ENCODE measurements at regions not wholly inside any gene's neighbourhood (a gene's known extent, or its start where the extent isn't known, plus 50 kb on each side); places are given as distances from the start of the nearest gene placed in this dataset.
"Not testable (repeated sequence)": the region's sequence is repeated elsewhere in the genome, so short reads cannot be mapped to it uniquely, and the experiment has no call there.

DNA sequence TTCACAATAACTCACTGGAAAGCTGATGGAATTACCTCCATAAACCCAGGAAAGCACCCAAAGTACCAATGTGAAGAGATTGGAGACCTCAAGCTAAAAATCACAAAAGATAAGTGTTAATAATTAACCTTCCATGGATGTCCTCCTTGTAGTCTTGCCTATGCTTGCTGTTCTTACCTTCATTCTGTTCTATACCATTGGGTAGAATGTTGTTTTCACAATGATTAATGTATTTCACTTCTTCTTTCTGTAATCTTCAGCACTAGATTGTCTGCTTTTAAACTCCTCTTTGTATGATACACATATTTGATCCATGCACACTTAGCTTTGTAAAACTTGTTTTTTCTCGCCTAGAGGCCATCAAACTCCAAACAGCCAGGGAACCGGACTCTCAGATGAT lies 570.3 kb downstream of the RAPGEF2 start:
- no peak for DNase-seq

DNA sequence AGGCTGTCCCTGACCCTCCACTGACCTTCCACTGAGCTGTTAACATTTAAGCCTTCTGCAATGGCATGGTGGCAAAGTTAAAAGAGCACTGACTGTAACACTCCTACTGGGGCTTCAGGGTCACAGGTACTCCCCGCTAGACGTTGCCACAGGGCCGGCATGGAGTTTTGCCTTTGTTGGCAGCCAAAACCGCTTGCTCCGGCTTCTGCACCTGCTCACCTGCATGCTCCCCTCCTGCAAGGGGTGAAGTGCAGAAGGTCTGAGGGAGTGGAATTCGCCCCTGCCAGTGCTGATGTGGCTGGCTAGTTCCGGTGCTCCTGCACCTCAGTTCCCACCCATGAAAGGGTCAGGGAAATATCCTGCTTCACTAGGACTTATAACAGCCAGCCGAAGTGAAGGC lies 571.4 kb downstream of the RAPGEF2 start:
- no peak for DNase-seq

DNA sequence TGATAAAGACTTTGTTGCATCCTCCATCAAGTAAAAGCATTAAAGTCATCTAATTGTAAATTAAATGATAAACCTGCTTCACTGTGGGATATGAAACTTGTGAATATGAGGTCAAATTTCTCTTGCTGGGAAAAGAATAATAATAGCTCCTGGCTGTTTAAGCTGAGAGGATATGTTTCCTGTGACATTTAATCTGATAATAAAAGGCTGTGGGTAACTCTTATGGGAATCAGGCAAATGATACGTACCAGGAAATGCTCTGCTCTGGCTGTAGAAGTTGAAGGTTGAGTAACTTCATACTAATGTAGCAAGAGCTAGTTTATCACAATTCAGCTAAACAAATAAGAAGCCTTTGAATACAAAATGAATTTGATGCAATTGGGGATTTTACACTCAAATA lies 574.6 kb downstream of the RAPGEF2 start:
- DNase-seq, result no peak

DNA sequence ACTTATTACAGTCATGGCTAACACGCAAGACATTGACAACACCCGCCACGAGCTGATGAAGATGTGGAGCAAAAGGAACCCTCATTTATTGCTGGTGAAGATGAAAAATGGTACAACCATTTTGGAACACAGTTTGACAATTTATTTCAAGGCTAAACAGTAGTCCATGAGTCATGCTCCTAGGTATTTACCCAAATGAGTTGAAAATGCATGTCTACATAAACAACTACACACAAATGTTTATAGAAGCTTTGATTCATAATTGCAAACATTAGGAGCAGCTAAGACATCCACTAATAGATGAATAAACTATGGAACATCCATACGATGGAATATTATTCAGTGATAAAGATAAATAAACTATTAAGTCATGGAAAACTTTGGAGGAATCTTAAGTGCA lies 580.1 kb downstream of the RAPGEF2 start:
- no peak for DNase-seq

DNA sequence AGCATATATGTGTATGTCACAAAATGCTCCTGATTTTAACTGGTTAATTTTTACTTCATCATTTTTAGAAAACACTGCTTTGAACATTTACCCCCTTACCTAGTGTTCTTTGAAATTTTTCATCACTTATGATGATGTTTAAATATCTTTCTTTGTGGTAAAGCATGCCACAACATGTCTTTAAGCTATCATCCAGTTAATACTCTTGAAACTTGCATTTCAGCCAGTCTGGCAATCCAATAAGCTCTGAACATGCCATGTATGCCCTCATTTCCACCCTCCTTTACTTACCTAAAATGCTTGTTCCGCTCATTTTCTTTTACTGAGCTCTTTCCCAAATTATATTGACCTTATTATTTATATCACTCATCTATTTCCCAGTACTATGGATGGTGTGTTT lies 581.2 kb downstream of the RAPGEF2 start:
- no peak for DNase-seq

DNA sequence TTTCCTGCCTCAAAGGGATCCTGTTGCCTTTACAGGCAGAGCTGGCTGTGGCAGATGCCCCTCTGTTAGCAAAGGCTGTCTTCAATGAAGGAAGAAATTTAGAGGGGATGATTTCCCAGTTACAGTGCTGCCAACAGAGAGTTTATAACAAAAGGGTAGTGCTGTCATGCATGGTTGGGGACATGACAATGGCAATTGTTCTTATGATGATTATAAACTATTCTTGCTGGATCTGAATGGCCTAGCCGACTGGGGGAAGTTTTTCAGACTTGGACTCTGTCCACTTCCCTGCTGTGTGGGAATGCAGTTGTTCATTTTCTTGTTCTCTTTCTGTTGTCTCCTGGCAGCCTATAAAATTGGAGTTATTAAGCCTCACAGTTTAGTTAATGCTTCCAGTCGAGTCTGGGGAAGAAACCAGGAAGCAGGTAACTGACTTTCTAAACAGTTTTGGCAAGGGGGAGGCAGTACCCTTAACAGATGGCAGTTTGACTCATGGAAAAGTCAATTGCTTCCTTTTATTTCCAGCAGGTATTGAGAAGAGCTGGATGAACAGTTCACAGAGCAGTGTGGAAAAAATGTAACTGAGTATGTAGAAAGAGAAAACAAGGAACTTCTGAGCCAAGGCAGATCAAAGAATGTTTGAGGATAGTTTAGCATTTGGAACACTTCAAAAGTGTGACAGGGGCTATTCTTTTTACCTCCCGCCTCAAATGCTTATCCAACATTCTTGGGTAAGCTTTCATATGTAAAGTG lies 582.6 kb downstream of the RAPGEF2 start:
- DNase-seq, result no peak

DNA sequence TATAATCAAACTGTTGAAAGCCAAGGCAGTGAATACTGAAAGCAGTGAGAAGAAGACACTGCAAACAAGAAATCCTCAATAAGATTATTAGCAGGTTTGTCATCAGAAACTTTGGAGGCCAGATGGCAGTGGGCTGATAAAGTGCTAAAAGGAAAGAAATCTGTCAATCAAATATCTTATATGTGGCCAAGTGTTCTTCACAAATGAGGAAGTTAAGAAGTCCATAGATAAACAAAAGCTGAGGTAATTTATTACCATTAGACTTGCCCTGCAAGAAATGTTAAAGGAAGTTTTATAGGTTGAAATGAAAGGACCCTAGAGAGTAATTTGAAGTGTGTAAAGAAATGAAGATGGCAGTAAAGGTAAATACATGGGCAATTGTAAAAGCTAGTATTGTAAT lies 586.6 kb downstream of the RAPGEF2 start:
- DNase-seq, result no peak

DNA sequence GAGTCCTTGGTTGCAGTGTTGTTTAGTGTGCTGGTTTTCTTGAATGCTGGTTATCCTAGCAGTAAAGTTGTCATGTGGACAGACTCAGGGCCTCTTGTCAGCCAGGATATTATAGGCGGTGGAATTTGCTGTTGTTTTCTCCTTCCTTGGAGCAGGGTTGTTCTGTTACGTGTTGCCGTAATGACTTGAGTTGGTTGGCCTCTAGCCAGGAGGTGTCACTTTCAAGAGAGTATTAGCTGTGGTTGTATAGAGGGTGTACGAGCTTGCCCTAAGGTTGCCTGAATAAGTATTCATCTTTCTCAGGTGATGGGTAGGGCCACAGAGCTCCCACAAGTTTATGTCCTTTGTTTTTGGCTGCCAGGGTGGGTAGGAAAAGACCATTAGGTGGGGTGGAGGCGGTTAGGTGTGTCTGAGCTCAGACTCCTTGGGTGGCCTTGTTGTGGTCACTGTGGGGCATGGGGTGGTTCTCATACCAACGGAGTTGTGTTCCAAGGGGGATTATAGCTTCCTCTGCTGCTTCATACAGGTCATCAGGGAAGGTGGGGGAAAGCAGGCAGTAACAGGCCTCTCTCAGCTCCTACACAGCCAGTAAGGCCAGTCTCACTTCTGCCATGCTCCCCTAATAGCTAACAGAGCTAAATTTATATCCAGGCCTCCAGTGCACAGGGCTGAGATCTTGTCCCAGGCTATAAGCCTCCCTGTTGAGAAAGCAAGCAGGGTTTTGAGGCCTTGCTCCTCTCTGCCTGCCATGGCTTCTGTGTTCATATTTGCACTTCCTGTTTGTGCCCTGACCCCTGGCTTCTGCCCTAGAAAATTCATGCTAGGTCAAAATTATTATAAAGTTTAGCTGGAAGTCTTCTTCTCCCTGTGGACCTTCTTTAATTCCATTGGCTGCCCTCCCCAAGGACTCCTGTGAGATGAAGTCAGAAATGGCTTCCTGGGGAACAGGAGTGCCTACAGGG lies 594.7 kb downstream of the RAPGEF2 start:
- DNase-seq, result no peak

DNA sequence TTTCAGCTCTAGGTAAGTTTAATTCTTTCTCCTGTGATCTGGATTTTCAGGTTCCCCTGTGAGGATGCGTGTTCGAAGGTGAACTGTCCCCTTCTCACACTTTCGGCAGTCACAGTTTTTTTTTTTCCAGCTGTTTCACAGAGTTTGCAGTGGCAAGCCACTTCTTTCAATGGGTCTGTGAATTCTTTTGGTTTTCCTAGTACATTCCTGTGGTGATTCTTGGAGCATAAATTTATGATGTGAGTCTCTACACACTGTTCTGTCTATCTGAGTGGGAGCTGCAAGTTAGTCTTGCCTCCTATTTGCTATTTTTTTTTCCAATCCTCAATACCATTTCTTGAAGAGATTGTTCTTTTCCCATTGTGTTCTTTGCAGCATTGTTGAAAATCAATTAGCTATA lies 595.5 kb downstream of the RAPGEF2 start:
- no peak for DNase-seq

DNA sequence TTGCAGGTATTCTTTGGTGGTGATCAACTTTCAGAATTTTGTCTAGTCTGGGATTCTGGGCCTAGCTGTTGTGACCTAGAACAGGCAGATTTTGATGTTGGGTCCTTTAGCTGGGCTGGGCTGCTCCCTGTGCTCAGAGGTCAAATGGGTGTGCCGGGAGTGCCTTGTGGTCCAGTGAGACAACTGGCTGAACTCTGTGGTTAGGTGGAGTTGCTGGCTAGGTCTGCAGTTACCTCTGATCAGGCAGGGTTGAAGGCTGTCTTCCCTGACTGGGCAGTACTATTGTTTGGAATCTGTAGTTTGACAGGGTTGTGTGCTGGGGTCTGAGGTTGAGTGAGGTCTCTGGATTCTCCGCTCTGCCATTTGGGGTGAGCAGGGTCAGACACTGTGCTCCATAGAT lies 599.3 kb downstream of the RAPGEF2 start:
- DNase-seq, result no peak

DNA sequence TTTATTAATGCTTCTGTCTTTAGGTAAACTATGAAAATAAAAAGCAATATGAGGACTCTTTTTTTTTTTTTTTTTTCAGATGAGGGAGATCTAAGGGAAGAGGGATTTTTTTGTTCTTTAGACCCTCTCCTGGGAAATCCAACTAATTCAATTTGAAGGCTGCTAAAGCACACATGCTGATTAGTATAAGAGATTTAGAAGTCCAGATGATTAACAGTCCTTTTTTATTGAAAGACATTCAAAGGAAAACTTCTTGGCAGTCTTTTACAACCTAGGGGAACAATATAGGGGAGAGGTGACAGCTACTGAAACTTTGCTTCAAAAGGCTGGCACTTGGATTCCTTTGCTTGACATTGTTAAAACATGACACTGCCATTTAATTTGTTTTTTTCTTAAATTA lies 602.5 kb downstream of the RAPGEF2 start:
- DNase-seq, result no peak

DNA sequence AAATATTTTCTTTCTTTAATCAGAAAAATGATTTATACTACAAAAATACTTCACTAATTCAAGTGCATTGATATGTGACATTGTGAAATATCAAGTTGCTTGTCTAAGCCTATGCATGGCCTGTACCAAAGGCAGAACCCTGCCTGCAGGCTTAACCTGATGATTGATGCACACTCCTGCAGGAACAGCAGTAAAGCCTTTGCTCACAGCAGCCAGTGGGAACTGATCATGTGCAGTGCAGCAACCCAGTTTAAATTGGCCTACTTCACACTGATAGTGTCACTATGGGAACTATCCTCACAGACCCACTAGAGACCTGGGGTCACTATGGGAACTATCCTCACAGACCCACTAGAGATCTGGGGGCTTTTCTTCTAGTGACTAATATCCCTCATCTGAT lies 603.8 kb downstream of the RAPGEF2 start:
- DNase-seq, result no peak

DNA sequence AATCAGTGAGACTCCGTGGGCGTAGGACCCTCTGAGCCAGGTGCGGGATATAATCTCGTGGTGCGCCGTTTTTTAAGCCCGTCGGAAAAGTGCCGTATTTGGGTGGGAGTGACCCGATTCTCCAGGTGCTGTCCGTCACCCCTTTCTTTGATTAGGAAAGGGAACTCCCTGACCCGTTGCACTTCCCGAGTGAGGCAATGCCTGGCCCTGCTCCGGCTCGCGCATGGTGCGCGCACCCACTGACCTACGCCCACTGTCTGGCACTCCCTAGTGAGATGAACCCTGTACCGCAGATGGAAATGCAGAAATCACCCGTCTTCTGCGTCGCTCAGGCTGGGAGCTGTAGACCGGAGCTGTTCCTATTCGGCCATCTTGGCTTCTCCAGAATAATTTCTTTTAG lies 612.3 kb downstream of the RAPGEF2 start:
- DNase-seq, result not testable (repeated sequence)

DNA sequence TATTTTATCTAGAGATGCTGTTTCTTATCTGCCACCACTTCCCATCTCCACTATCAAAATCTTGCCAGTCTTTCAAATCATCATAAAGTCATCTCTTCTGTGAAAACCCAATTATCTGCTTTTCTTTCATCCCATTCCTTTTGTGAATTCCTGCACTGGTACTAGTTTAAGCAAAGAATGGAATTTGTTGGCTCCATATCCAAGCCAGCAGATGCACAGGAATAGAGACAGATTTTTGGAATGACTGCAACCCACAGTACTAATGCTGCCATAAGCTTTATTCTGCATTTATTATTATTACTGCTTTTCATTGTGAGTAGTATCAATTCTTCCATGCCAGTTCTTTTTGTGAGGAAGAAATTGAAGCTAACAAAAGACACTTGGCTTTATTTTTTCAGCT lies 616.7 kb downstream of the RAPGEF2 start:
- DNase-seq, result no peak

DNA sequence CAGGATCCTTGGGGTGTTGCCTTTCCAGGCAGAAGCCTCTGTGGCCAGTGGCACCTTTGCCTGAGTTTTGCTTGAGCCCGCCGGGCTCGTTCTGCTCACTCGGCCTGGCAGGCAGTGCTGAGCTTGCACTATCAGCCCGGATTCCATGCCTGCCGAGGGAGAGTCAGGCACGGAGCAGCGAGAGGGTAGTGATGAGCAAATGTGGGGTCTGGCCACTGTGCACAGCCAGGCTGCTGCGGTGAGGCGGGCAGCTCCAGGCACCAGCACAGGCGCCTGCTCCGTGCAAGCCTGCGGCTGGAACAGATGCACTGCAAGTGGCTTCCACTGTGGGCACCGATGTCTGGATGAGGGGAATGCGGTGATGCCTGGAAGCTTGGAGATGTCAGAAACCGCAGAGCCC lies 619.2 kb downstream of the RAPGEF2 start:
- DNase-seq, result no peak

DNA sequence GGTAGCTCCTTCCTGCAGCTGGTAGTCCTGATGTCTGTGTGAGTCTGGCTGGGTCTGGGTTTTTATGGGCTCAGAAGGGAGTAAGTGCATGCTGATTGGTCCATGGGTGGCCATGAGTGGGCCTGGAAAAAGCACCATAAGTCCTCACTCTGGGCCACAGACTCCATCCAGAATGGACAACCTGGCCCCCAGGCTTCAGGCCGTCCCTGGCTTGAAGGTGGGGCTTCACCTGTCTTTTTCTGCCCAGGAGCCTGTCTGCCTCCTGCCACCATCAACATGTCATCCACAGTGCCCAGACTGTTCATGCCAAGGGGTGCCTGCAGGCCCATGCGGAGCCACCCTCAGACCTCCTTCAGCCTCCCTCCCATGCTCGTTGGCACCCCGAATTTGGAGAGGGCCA lies 620.0 kb downstream of the RAPGEF2 start:
- no peak for DNase-seq

DNA sequence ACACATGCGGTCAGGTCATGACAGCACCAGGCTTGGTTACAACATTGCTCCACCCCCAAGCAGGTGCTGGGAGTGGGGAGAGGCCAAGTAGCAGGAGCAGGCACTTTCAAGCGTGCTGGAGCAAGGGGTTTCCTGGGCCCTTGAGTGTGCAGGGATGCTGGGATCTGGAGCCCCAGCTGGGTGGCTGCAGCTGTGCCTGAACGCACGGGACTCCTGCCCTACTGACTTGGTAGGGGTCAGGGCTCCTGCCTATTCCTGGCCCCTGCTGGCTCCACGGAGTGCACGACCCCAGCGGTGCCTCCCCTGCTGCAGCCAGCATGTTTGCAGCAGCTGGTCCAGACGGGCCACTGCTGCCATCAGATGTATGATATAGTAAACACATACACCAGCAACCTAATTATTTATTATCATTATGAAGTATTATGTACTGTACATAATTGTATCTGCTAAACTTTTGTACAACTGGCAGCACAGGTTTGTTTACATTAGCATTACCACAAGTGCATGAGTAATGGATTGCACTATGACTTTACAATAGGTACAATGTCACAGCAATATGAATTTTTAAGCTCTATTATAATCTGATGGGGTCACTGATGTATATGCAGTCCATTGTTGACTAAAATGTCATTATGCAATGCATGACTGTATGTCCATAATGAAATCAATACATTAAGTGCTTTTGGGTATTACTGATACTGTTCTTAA lies 620.6 kb downstream of the RAPGEF2 start:
- DNase-seq, result no peak

DNA sequence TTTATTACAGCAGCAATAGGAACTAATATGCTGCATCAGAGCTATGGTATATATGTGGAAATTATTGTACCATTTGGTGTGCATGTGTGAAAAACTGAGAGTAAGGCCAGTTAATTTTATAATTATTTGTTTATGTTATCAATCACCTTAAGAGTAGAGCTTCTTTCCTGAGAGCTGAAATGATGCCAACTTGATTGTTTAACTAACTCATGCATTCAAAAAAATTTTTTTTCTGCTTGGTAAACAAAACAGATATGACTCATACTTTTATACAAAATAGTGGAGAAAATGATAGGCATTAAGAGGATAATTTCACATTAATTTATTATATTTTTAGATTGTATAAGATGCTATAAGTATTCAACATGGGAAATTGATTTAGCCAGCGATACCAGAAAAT lies 622.7 kb downstream of the RAPGEF2 start:
- no peak for DNase-seq

DNA sequence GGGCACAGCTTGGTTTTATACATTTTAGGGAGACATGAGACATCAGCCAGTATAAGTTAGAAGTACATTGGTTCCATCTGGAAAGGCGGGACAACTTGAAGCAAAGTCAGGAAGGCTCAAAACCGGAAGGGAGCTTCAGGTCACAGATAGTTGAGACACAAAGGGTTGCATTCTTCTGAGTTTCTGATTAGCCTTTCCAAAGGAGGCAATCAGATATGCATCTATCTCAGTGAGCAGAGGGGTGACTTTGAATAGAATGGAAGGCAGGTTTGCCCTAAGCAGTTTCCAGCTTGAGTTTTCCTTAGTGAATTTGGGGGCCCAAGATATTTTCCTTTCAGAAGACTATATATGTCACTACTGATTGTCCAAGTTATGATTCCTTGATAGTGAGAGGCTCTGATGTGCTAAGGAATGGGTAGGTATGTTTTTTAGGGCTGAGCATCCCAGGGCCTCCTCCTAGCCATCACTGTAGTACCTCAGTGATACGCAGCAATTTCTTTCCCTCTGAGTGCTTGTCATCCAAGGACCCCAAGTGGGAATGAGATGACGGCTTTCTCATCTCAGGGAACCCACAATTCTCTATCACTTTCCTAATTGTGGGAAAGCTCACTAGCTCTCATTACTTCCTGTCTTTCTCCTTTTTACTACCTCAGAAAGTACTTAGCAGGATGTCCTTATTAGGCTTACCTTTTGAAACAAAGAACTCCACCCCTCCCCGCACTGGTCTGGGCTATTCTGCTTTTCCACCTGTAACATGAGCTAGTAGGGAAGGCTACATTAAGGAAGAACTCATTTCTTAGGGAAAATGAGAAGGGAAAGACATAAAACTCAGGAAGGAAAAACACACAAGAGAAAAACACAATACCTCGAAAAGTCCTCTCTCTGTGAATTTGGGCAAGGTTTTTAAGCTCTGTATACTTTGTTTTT lies 632.7 kb downstream of the RAPGEF2 start:
- DNase-seq, result no peak

DNA sequence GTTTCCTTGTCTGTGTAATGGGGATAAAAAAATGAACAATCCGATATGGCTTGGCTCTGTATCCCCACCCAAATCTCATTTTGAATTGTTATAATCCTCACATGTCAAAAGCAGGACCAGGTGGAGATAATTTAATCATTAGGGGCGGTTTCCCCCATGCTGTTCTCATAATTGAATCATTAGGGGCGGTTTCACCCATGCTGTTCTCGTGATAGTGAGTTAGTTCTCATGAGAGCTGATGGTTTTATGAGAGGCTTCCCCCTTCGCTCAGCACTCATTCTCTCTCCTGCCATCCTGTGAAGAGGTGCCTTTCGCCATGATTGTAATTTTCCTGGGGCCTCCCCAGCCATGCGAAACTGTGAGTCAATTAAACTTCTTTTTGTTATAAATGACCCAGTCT lies 633.5 kb downstream of the RAPGEF2 start:
- no peak for DNase-seq

DNA sequence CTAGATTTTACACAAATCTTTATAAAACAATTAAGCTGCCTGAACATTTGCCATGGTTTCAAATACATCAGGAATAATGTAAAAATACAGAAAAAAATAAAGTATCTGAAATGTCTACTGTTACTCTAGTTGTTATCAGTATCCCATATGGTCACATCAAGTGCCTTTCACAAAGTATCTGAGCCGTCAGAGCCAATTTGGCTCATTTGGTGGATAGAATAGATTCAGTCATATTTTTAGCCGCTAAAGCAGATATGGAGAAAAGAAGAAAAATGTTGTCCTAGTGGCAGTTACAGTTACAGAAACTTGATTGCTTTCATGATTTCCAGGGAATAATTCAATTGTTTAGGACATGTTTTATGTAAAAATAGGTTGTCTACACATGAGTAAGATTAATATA lies 641.1 kb downstream of the RAPGEF2 start:
- no peak for DNase-seq

DNA sequence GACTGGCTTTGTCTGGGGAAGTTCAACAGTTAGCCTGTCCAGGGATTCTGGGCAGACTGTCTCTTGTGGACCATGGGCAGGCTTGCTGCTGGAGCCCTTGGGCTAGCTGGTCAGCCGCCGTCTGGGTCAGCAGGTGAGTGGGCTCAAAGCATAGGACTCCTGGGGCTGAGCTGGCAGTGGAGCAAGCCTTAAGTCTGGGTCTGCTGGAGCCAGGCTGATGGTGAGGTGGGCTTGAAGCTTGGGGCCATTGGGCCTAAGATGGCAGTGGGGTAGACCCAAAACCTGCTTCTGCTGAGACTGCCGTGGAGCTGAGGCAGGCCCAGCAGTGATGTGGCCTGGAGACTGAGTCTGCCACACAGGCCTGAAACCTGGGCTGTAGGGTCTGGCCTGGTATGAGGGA lies 645.1 kb downstream of the RAPGEF2 start:
- DNase-seq, result no peak

All from NCI-H446 (cell line).